A673 (cell line): ENCODE measurements at regions not wholly inside any gene's neighbourhood (a gene's known extent, or its start where the extent isn't known, plus 50 kb on each side); places are given as distances from the start of the nearest gene placed in this dataset.

ENCODE experiments used
- BruUV-seq: library from RNA; stranded (reverse); fragments of 400-500 nt; replicated peaks from 2 replicates; lab custom pipeline; 2021; lab: Mats Ljungman, UMichigan
- CTCF ChIA-PET: fragments of 300-600 bp; sonication (Branson Sonifier 250); formaldehyde crosslinking; loops from one replicate; lab custom pipeline; 2022; ENCODE audit warnings: antibody characterized with exemption; lab: Charles Lee
- POLR2A ChIA-PET: fragments of 300-600 bp; sonication (Branson Sonifier 250); formaldehyde crosslinking; loops from one replicate; lab custom pipeline; 2022; ENCODE audit warnings: antibody characterized with exemption; ENCODE audit not compliant: low non-redundant PET; lab: Charles Lee
- DNase-seq: peaks from one replicate; pipeline ENCODE4 v3.0.0-alpha.2; 2015; ENCODE audit warnings: low spot score
- H3K27ac ChIP-seq: fragments of 200-600 bp; sonication (generic); 2 replicates; pipeline ENCODE4 v1.5.1; 2016; ENCODE audit warnings: mixed run types, low read depth, mild to moderate bottlenecking, mixed read lengths, antibody characterized with exemption, low read length; ENCODE audit not compliant: poor library complexity, severe bottlenecking
- H3K27me3 ChIP-seq: fragments of 200-600 bp; sonication (generic); replicated peaks from 2 replicates; pipeline ENCODE4 v1.6.1; 2017; ENCODE audit warnings: mixed run types, low read depth, mild to moderate bottlenecking, mixed read lengths, antibody characterized with exemption, low read length; ENCODE audit not compliant: insufficient read depth, poor library complexity
- H3K36me3 ChIP-seq: fragments of 200-600 bp; sonication (generic); 2 replicates; pipeline ENCODE4 v1.6.1; 2016; ENCODE audit warnings: mixed run types, mild to moderate bottlenecking, mixed read lengths, antibody characterized with exemption, low read length; ENCODE audit not compliant: insufficient read depth, poor library complexity, severe bottlenecking
- H3K4me1 ChIP-seq: fragments of 200-600 bp; sonication (generic); 2 replicates; pipeline ENCODE4 v1.6.1; 2017; ENCODE audit warnings: mixed run types, mild to moderate bottlenecking, mixed read lengths, antibody characterized with exemption, low read length; ENCODE audit not compliant: insufficient read depth, poor library complexity, severe bottlenecking
- H3K4me3 ChIP-seq: fragments of 200-600 bp; sonication (generic); 2 replicates; pipeline ENCODE4 v1.5.1; 2016; ENCODE audit warnings: low read depth, mixed run types, mild to moderate bottlenecking, mixed read lengths, low read length; ENCODE audit not compliant: poor library complexity, severe bottlenecking
- H3K9me3 ChIP-seq: fragments of 200-600 bp; sonication (generic); 2 replicates; pipeline ENCODE4 v1.6.1; 2016; ENCODE audit warnings: mixed run types, low read depth, mild to moderate bottlenecking, mixed read lengths, antibody characterized with exemption, low read length; ENCODE audit not compliant: poor library complexity, severe bottlenecking
- CTCF ChIP-seq: fragments of 300-800, 200-600 bp; sonication (generic); conservative IDR thresholded peaks from 2 replicates; pipeline ENCODE4 v1.5.1; 2017; ENCODE audit warnings: low read depth, mild to moderate bottlenecking, antibody characterized with exemption, low read length, moderate library complexity, mixed read lengths
- EZH2 ChIP-seq: fragments of 200-600 bp; sonication (generic); IDR thresholded peaks from 2 replicates; pipeline ENCODE4 v1.6.1; 2017; ENCODE audit warnings: borderline replicate concordance, low read depth, mild to moderate bottlenecking, mixed read lengths, antibody characterized with exemption, low read length; ENCODE audit not compliant: poor library complexity, severe bottlenecking
- intact Hi-C: fragments of 100-400 bp; cut with micrococcal nuclease; formaldehyde crosslinking; loops from one replicate; pipeline ENCODE4 v1.10.0; 2022; ENCODE audit not compliant: unreplicated experiment

- no TSS peak for BruUV-seq
- ChIA-PET POLR2A (no interaction called here), CTCF (no interaction called here)
- Histone ChIP-seq H3K9me3 (peaks cover 37% of the 10 kb centered on the region), H3K36me3 (no peaks in the 10 kb centered on the region), H3K4me3 (no peak overlapping the region), H3K27me3 (no peaks in the 10 kb centered on the region), H3K4me1 (no peaks in the 10 kb centered on the region), H3K27ac (no peak overlapping the region)
- DNase-seq = no peak
- TF ChIP-seq CTCF (no peak), EZH2 (no peak)
- intact Hi-C loops = no loop called here
Measured at GRCh38 chr19:20325151-20325550, 158.1 kb downstream of the ZNF486 start.

GRCh38 chr19:20321139-20321763 is 154.2 kb downstream of the ZNF486 start:
- POLR2A ChIA-PET = no interaction called here
- Histone ChIP-seq H3K36me3 (no peaks in the 10 kb centered on the region), H3K9me3 (peaks cover 18% of the 10 kb centered on the region), H3K4me1 (no peaks in the 10 kb centered on the region), H3K4me3 (no peak overlapping the region), H3K27ac (no peak overlapping the region), H3K27me3 (no peaks in the 10 kb centered on the region)
- intact Hi-C loops = no loop called here
- CTCF ChIA-PET = no interaction called here
- BruUV-seq = no TSS peak
- no peak for DNase-seq
- TF ChIP-seq EZH2 (no peak), CTCF (no peak)

GRCh38 chr19:20320191-20320590 is 153.2 kb downstream of the ZNF486 start:
- no peak for DNase-seq
- Histone ChIP-seq H3K36me3 (no peaks in the 10 kb centered on the region), H3K27me3 (no peaks in the 10 kb centered on the region), H3K9me3 (peaks cover 13% of the 10 kb centered on the region), H3K4me3 (no peak overlapping the region), H3K4me1 (no peaks in the 10 kb centered on the region), H3K27ac (no peak overlapping the region)
- BruUV-seq = no TSS peak
- intact Hi-C loops = no loop called here
- ChIA-PET POLR2A (no interaction called here), CTCF (no interaction called here)
- TF ChIP-seq CTCF = no peak
- no peak for TF ChIP-seq EZH2
